ENCODE measurements at regions not wholly inside any gene's neighbourhood (a gene's known extent, or its start where the extent isn't known, plus 50 kb on each side); places are given as distances from the start of the nearest gene placed in this dataset.
"Not testable (repeated sequence)": the region's sequence is repeated elsewhere in the genome, so short reads cannot be mapped to it uniquely, and the experiment has no call there.

DNA sequence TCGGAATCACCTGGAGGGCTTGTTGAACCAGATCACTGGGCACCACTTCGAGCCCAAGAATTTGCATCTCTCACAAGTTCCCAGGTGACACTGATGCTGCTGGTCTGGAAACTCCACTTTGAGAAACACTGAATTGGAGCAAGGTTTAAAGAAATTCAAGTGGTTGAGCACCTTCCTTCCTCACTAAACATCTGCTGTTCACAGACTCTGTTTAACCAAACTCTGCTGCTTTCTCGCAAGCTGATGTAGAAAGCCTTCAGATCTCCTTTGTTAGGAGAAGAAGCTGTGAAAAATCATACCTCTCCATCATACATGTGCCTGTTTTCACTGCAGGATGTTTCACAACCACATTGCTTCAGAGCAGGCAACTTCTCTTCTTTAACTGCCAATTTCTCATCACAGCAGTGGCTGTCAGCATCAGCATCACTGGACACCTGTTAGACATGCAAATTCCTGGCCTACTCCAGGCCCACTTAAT lies 87.5 kb upstream of the TOP1 start:
- DNase-seq: no peak

DNA sequence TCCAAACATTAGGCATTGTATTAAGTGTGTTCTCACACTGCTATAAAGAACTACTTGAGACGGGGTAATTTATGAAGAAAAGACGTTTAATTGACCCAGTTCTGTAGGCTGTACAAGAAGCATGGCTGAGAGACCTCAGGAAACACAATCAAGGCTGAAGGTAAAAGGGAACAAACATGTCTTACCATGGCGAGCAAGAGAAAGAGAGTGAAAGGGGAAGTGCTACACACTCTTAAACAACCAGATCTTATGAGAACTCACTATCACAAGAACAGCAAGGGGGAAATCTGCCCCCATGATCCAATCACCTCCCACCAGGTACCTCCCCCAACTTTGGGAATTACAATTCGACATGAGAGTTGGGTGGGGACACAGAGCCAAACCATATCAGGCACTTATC lies 86.6 kb upstream of the TOP1 start:
- no peak for DNase-seq

DNA sequence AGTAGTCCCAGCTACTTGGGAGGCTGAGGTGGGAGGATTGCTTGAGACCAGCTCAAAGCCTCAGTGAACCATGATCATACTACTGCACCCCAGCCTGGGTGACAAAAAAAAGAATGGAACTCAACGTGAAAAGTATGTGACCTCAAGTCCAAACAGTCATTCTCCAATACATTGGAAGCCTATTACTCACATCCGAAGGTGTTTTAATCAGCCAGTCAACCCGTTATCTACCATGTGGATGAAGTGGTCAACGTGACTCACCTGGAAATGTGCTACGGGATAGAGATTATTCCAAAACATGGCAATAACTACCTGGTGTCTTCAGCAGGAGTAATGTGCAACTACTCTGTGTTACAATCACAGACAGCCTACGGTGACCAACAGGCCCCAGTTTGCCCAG lies 85.8 kb upstream of the TOP1 start:
- no peak for DNase-seq

DNA sequence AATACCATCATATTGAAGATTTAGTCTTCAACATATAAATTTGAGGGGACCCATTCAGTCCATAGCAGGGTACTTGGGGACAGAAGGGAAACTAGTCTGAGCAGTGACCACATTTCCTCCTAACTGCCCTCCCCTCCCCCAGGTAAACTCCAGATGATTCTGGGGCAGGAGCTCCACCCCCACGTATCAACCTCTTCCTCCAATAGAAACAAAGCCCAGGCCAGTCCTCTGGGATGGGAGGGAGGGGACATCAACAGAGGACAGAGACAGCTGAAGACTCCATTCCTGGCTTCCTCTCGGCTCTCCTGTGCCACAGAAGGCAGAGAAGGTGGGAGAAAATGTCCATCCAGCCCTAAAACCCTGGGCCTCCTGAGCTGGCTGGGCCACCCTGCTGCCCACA lies 85.0 kb upstream of the TOP1 start:
- DNase-seq: no peak

DNA sequence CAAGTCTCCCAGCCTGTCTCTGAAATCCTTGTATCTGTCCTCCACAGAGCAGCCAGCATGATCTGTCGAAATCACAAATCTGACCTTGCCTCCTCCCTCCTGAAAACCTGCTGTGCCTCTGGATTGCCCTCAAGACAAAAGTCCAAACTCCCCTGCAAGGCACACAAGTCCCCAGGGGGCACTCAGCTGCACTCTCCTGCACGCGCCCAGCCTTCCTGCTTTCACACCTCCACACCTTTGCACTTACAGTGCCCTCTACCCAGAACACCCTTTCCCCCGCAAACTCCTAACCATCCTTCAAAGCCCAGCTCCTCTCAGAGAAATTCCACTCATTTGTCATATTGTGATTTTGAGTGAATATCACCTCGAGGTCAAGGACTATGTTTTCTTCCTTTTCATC lies 83.4 kb upstream of the TOP1 start:
- DNase-seq: no peak

DNA sequence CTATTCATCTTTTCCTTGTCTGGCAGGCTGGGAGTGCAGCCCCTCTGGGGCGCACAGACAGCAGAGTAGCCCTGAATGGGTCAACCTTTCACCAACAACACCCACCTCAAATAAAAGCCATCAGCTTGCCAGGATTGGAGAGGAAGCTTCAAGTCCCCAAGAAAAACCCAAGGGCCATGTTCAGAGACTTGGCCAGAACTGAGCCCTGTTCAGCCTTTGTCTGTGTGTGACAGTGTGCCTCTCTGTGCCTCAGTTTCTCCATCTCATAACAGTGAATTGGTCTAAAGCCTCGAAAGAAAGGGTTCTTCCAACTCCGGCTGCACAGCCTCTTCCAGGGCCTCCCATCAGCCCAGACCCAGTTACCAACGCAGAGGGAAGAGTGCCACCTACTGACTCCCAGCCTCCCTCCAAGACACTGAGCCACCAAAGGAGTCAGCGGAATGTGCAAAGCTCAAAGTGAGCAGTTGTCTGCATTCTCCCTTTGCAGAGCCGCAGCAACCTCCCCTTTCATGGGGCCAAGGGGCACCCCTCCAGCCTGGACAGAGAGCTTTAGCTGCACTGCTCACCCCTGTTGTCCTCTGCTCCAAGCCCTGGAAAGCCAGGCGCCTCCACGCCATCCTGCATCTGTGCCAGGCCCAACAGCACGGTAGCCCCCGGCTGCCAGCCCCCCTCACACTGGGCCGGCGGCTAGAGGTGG lies 82.7 kb upstream of the TOP1 start:
- peak; percentile 88 for DNase-seq

DNA sequence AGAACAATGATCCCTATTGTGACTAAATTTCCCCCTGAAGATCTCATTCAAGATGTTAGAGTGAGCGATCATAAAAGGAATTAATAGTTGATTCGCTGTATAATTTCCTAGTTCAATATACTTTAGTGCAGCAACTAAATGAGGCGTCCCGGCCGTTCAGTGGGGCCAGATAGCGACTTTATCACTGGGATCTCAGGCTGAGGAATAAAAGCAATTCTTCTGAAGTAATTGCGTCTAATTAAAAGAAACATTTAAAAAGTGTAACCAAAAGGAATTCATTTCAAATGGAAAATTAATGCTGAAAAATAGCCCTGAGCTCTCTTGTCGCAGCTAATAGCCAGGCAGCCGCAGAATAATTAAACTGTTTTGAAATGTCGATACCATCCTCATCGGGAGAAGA lies 82.2 kb upstream of the TOP1 start:
- DNase-seq: no peak

DNA sequence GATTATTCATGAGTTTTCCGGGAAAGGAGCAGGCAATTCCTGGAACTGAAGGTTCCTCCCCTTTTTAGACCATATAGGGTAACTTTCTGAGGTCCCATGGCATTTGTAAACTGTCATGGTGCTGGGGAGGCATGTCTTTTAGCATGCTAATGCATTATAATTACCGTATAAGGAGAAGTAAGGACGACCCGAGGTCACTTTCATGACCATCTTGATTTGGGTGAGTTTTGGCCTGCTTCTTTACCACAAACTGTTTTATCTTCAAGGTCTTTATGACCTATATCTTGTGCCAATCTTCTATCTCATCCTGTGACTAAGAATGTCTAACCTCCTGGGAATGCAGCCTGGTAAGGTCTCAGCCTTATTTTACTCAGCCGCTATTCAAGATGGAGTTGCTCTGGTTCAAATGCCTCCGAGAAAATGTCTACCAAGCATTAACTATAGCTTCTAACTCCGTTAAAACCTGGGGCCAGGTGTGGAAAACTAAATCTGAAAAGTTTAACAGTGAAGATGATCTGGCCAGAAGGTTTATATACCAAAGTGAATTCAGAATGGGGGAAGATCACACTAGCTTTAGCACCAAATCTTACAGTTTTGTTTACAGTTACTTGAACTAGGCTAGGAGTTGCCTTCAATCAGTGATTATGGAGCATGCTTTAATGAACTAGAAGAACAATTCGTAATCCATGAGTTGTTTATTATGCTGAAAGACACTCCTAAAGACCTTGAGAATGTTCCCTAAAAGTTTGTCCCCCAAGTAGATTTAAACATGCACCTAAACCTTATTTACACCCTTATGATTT lies 80.0 kb upstream of the TOP1 start:
- DNase-seq: no peak

DNA sequence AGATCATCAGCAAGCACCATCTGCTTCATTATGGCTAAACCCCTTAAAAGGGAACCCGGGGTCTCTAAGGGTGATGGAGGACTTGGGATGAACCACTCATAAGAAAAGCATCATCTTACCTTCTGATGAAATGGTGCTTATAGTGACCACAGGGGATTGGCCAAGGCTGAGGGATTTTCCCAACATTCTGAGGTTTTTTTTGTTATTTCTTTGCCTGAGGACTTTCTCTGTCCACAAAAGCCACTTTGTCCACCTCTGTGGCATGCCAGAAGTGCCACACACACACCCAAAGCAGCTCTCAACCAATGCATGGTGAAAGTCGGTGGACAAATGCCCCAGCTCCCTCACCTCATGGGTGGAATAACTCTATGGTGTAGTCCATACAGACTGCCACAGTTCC lies 79.3 kb upstream of the TOP1 start:
- no peak for DNase-seq

DNA sequence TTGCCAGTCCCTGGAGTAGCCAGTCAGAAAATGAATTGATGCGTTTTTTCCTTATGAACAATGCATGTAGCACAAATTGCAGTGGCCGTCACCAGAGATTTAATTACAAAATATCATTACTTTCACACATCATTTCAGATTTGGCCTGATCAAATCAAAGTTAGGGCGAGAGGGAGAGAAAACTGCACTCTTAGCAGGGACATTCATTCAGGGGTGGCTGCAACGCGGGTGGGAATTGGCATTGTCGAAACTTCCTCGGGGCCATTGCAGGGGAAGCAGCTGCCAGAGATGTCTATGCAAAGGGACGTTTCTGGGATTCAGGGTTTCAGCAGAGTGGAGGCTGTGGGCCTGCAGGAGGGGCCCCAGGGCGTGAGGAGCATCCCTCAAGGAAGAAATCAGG lies 76.5 kb upstream of the TOP1 start:
- peak; percentile 59 for DNase-seq

DNA sequence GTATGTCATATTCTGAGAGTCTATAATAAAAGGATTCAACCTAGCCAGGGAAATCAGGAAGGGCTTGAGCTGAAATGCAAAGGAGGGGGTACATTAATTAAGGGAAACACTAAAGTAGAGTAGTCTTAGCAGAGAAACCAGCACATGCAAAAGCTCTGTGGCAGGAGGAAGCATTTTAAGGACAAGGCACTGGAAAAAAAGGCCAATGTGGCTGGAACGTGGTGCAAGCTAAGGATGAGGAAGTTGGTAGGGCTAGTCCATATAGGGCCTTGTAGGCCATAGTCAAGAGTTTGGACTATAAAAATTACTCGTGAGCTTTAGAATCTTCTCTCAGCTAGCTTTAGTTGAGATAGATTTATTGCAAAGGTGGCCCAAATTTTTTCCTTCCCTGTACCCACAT lies 75.2 kb upstream of the TOP1 start:
- DNase-seq: no peak

DNA sequence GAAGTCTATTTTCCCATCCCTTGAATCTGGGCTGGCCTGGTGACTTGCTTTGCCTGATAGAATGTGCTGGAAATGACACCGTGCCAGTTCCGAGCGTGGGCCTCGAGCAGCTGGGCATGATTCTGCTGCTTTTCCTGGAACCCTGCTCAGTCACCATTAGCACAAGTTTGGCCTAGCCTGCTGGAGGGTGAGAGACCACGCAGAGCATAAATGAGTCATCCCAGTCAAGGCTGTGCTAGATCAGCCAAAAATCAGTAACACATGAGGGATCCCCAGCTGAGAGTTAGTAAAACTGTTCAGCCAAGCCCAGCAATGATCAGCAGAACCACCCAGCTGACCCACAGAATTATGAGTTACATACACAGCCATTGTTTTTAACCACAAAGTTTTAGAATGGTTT lies 74.8 kb upstream of the TOP1 start:
- no peak for DNase-seq

DNA sequence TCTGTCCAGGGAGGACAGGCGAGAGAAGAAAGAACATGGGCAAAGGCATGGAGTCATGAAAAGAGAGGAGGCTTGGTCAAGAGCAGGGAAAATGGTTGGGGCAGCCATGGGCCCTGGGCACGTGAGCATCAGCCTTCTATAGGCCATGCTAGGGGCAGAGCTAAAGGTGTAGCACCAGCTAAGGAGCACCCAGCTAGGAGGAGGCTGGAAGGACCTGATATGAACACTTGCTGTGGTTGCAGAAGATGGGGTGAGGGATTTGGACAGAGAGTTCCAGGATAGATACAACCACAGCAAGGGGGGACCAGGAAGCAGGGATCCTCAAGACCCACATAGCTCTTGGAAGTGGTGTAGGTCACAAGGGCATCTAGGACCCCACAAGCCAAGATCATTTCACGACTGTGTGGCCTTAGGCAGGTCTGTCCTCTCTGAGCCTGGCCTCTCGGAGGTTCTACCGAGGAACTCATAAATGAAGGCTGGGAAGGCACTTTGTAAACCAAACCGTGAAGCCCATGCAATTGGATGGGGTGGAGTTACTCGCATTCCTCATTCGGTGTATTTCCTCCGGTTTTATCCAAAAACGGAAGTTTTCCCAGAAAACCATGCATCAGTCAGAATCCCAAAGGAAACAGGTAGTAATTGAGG lies 74.0 kb upstream of the TOP1 start:
- DNase-seq: no peak

DNA sequence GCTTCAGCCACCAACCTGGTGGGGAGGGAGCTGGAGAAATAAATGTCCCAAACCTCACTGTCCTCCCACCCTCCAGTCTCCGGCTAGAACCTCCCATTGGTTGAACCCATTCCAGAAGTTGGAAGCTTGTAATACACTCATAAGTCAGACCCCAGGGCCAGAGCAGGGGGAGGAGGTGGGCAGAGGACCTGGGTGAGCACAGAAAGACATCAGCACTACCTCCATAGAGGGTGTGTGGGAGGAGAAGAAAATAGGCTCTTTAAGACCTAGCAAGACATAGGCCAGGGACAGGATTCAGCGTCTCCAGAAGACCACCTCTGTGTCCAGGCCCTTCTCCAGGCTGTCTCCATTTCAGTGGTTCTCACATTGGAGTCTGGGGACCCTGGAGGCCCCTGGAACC lies 73.3 kb upstream of the TOP1 start:
- no peak for DNase-seq

DNA sequence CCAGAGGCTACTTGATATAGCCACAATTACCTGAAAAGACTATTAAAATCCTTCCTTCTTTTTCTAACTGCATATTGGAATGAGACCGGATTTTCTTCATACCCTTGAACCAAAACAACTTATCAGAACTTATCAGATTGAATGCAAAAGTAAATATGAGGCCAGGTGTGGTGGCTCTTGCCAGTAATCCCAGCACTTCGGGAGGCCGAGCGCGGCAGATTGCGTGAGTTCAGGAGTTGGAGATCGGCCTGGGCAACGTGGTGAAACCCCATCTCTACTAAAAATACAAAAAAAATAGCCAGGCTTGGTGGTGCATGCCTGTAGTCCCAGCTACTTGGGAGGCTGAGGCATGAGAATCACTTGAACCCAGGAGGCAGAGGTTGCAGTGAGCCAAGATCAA lies 72.8 kb upstream of the TOP1 start:
- DNase-seq: not testable (repeated sequence)

DNA sequence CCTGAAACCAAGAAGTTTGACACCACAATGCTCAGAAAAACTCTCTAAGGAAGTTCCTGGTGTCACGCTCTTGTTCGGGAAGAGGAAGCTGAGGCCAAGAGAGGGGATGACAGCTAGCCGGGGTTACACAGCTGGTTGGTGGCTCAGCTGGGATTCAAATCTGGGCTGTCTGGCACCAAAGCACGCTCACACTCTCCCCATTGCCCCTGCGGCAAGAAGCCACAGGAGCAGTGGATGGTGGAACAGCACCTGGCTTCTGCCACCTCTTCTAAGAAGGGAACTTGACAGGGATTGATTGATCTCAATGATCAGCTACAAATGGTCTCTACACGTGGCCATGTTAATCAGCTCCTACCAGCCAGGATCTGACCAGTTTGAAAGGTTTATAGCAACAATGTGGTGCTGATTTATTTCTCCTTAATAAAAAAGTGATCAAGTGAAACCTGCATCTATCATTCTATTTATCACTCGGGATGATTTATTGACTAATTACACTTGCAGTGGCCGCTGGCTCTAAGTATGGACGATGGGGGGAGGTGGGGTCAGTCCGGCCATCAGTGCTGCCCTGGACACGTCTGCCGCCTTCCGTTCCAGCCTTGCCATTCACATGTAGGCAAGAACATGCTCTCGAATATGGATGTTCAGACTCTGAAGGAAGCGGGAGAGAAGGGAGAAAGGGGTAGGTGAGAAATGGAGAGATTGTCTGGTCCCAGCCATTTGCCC lies 71.9 kb upstream of the TOP1 start:
- DNase-seq: no peak

DNA sequence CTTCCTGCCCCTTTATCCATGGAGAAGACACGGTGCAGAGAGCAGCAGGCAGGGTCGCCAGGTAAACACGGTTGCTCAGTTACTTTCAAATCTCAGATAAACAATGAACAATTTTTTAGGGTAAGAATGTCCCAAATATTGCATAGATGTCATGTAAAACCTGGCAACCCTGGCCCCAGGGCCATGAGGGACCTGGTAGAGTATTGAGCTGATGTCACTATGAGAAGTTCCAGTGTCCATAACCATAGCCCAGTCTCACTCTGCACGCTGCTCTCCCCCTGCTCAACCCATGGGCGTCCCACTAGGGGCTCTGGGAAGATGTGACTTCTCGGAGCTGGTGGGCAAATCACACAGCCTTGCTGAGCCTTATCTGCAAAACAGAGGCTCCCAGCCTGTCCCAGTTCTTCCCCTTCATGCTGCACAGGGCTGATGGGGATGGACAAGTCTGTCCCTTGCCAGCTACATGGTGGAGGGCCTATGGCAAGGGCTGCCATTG lies 71.3 kb upstream of the TOP1 start:
- DNase-seq: no peak

DNA sequence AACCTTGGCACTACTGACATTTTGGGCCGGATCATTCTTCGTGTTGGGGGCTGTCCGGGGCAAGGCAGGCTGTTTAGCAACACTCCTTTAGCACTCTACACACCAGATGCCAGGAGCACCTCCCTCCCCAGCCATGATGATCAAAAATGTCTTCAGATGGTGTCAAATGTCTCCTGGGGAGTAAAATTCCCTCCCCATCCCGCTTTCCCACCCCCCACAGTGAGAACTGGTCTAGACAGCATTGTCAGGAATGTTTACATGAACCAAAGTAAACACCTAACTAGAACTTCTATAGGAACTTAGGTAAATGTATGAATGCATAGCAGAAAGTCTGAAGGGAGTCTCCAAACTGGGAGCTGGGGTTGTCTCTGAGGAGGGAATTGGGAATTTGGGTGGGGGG lies 70.0 kb upstream of the TOP1 start:
- DNase-seq: no peak

DNA sequence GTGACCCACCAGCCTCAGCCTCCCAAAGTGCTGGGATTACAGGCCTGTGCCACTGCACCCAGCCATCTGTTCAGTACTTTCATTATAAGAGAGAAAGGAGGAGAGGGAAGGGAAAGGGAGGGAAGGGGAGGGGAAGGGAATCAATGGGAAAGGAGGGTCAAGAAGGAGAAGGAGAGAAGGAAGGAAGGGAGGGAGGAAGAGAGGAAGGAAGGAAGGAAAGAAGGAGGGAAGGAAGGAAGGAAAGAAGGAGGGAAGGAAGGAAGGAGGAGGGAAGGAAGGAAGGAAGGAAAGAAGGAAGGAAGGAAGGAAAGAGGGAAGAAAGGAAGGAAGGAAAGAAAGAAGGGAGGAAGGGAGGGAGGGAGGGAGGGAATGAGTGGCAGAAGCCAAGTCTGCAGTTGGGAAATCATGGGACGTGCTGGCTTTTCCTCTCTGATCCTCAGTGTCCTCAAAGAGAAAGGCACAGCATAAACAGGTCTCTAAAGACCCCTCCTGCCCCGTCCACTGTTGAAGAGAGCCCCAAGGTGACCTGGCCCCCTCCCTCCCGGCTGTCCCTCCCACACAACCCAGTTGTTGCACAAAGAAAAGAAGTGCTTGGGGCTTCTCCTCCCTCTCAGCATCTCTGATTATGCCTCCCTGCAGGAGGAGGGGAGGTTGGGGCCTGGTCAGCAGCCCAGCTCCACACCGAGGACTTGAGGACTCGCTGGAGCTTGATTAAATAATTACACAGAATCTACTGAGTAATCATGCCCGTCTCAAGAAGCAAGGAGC lies 69.1 kb upstream of the TOP1 start:
- DNase-seq: no peak

DNA sequence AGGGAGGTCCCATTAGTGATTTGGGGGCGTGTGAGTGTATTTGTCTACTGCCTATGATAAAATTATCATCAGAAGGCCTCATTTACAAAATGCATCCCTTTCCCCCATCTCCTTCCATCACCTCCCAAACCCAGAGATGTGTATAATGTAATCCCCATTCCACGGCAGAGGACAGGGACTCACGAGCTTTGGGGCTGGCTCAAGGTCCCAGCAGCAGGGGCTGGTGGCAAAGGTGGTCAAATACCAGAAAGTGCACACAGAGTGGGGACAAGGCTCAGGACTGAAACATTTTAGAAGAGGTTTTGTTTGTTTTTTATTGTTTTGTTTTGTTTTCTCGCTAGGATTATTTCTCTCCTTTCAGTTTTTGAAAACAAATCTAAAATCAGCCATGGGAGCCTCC lies 68.5 kb upstream of the TOP1 start:
- no peak for DNase-seq

DNA sequence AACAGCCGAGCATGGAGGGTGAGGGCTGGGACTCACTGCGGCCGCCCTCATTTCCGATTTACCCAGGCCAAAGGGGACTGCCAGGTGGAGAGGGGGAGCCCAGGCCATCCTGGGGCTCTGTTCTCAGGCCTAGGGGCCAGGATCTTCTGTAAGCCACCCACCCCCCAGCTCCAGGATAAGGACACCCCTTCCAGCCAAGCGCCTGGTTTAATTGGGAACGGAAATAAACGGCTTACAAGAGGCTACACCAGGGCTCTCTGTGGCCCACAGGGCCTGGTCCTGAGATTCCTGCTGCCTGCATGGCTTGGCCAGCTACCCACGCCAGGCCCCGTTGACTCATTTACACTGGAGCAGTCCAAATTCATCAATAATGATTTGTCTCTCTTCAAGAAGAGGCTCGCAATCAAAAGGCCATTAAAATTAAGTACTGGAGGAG lies 68.1 kb upstream of the TOP1 start:
- DNase-seq: no peak

DNA sequence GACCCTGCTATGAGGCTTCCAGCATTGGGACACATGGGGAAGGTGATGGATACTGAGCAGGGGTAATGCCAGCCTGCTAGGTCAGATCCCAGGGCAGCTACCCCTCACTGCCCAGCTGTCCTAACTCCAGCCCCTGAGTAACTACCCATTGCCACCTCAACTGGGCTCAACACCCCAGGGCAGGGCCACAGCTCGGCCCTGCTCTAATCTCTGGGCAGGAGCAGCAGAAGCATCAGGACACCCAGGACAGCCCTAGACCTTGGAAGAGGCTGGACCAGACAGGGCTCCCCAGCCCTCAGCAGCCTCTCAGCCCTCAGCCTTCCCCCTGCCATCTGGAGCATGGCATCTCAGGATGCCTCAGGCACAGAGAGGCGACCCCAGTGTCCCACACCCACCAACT lies 67.4 kb upstream of the TOP1 start:
- no peak for DNase-seq

Data from retina (tissue), 1 donor.